ENCODE measurements at regions not wholly inside any gene's neighbourhood (a gene's known extent, or its start where the extent isn't known, plus 50 kb on each side); places are given as distances from the start of the nearest gene placed in this dataset.

GRCh38 chrX:10952619-10953018 lies 158.5 kb upstream of the HCCS start:
- H3K4me1 ChIP-seq, result no peaks in the 10 kb centered on the region
- 58 to 71% methylated on average over 1 to 4 of the region's 5 CpGs for WGBS, 2 donors
- intact Hi-C loops (cut with DNase I), result no loop called here
- no peaks in the 10 kb centered on the region for H3K36me3 ChIP-seq (replicated peaks in 1 of 2; ENCODE audit: insufficient read depth in 1 of 2, low read depth in 2 of 2)
- no peak for TF ChIP-seq POLR2A (IDR thresholded peaks at IDR 0.05)
- TF ChIP-seq CTCF (IDR thresholded peaks at IDR 0.05), result no peak
- H3K9me3 ChIP-seq, result no peaks in the 10 kb centered on the region
- H3K4me3 ChIP-seq, result no peak overlapping the region
- ATAC-seq (no peak), DNase-seq (no peak)
- H3K27ac ChIP-seq, result no peak overlapping the region
- no peaks in the 10 kb centered on the region for H3K27me3 ChIP-seq

GRCh38 chrX:10965174-10965798 lies 145.8 kb upstream of the HCCS start:
- TF ChIP-seq CTCF (IDR thresholded peaks at IDR 0.05) (no peak), POLR2A (IDR thresholded peaks at IDR 0.05) (no peak)
- intact Hi-C loops (cut with DNase I), result no loop called here
- H3K36me3 ChIP-seq (replicated peaks in 1 of 2; ENCODE audit: insufficient read depth in 1 of 2, low read depth in 2 of 2), result no peaks in the 10 kb centered on the region
- H3K4me1 ChIP-seq, result no peaks in the 10 kb centered on the region
- no peak overlapping the region for H3K4me3 ChIP-seq
- no peak overlapping the region for H3K27ac ChIP-seq
- ATAC-seq (no peak), DNase-seq (no peak)
- no peaks in the 10 kb centered on the region for H3K9me3 ChIP-seq
- 79 to 93% methylated on average over 8 of the region's 8 CpGs for whole genome bisulfite sequencing, 2 donors
- no peaks in the 10 kb centered on the region for H3K27me3 ChIP-seq

GRCh38 chrX:10966057-10966456 lies 145.1 kb upstream of the HCCS start:
- DNase-seq (no peak), ATAC-seq (no peak)
- H3K27ac ChIP-seq, result no peak overlapping the region
- 40 to 85% methylated on average over 1 of the region's 1 CpG for WGBS, 2 donors
- no peaks in the 10 kb centered on the region for H3K27me3 ChIP-seq
- intact Hi-C loops (cut with DNase I), result no loop called here
- H3K9me3 ChIP-seq, result no peaks in the 10 kb centered on the region
- H3K4me1 ChIP-seq, result no peaks in the 10 kb centered on the region
- TF ChIP-seq CTCF (IDR thresholded peaks at IDR 0.05) (no peak), POLR2A (IDR thresholded peaks at IDR 0.05) (no peak)
- no peaks in the 10 kb centered on the region for H3K36me3 ChIP-seq (replicated peaks in 1 of 2; ENCODE audit: insufficient read depth in 1 of 2, low read depth in 2 of 2)
- no peak overlapping the region for H3K4me3 ChIP-seq

- H3K9me3 ChIP-seq, result no peaks in the 10 kb centered on the region
- no peak overlapping the region for H3K4me3 ChIP-seq
- H3K27me3 ChIP-seq, result no peaks in the 10 kb centered on the region
- no peak overlapping the region for H3K27ac ChIP-seq
- H3K36me3 ChIP-seq (replicated peaks in 1 of 2; ENCODE audit: insufficient read depth in 1 of 2, low read depth in 2 of 2), result no peaks in the 10 kb centered on the region
- WGBS, 2 donors, result 100% methylated on average over 1 of the region's 1 CpG
- H3K4me1 ChIP-seq, result no peaks in the 10 kb centered on the region
- no peak for DNase-seq
- no peak for ATAC-seq
- TF ChIP-seq POLR2A (IDR thresholded peaks at IDR 0.05), result no peak
- no peak for TF ChIP-seq CTCF (IDR thresholded peaks at IDR 0.05)
- intact Hi-C loops (cut with DNase I), result no loop called here
These were observed 140.0 kb upstream of the HCCS start for GRCh38 chrX:10971176-10971575.

GRCh38 chrX:10971759-10972158 lies 139.4 kb upstream of the HCCS start:
- no peak overlapping the region for H3K27ac ChIP-seq

More at GRCh38 chrX:10971759-10972158, 139.4 kb upstream of the HCCS start:
- TF ChIP-seq CTCF (IDR thresholded peaks at IDR 0.05), result no peak
- Histone ChIP-seq H3K4me1 (no peaks in the 10 kb centered on the region), H3K27me3 (no peaks in the 10 kb centered on the region), H3K9me3 (no peaks in the 10 kb centered on the region), H3K4me3 (no peak overlapping the region), H3K36me3 (replicated peaks in 1 of 2; ENCODE audit: insufficient read depth in 1 of 2, low read depth in 2 of 2) (no peaks in the 10 kb centered on the region)
- no peak for DNase-seq
- WGBS, 2 donors, result 83 to 85% methylated on average over 1 of the region's 1 CpG
- no peak for ATAC-seq
- intact Hi-C loops (cut with DNase I), result no loop called here
